Spleen (tissue), 11 donors: ENCODE measurements at regions not wholly inside any gene's neighbourhood (a gene's known extent, or its start where the extent isn't known, plus 50 kb on each side); places are given as distances from the start of the nearest gene placed in this dataset.

ENCODE experiments used
- DNase-seq: peaks from one replicate; pipeline ENCODE4 v3.0.0-alpha.2; 2020
- H3K27ac ChIP-seq, 8 donors: fragments of 200-600 bp; sonication (generic) in 7 of 8; 1 replicate in 4 of 8; 2 replicates in 4 of 8; pipeline versions ENCODE4 v1.5.0 to v1.8.0; 2016 to 2021; ENCODE audit warnings: inconsistent platforms in 4 of 8, mild to moderate bottlenecking in 4 of 8, moderate library complexity in 1 of 8
- H3K27me3 ChIP-seq, 7 donors: fragments of 200-600 bp; sonication (generic) in 6 of 7; replicated peaks in 1 of 7; 1 replicate in 4 of 7; 2 replicates in 3 of 7; pipeline versions ENCODE4 v1.5.0 to v1.8.0; 2016 to 2021; ENCODE audit warnings: inconsistent platforms in 3 of 7, mild to moderate bottlenecking in 1 of 7
- H3K36me3 ChIP-seq, 6 donors: fragments of 200-600 bp; sonication (generic) in 5 of 6; 1 replicate in 4 of 6; 2 replicates in 2 of 6; pipeline versions ENCODE4 v1.5.0 to v1.8.0; 2016 to 2021; ENCODE audit warnings: inconsistent platforms in 2 of 6
- H3K4me1 ChIP-seq, 6 donors: fragments of 200-600 bp; sonication (generic) in 5 of 6; 1 replicate in 3 of 6; 2 replicates in 3 of 6; pipeline versions ENCODE4 v1.5.0 to v1.8.0; 2016 to 2021; ENCODE audit warnings: inconsistent platforms in 3 of 6
- H3K4me3 ChIP-seq, 8 donors: fragments of 200-600 bp; sonication (generic) in 7 of 8; 1 replicate in 4 of 8; 2 replicates in 4 of 8; pipeline versions ENCODE4 v1.5.0 to v1.8.0; 2016 to 2021; ENCODE audit warnings: inconsistent platforms in 4 of 8, mild to moderate bottlenecking in 4 of 8, moderate library complexity in 2 of 8
- H3K9me3 ChIP-seq, 8 donors: fragments of 200-600 bp; sonication (generic) in 7 of 8; 1 replicate in 4 of 8; 2 replicates in 4 of 8; pipeline versions ENCODE4 v1.5.0 to v1.8.0; 2016 to 2021; ENCODE audit warnings: inconsistent platforms in 4 of 8
- CTCF ChIP-seq, 11 experiments: fragments of 200-600 bp in 7 of 11; fragments of 450-650 bp in 4 of 11; sonication (generic) in 4 of 11; IDR thresholded peaks in 8 of 11; conservative IDR thresholded peaks in 3 of 11; 1 replicate in 7 of 11; 2 replicates in 4 of 11; pipeline versions ENCODE4 v1.4.0 to v1.8.0; 2016 to 2021; ENCODE audit warnings: antibody characterized with exemption in 11 of 11, inconsistent platforms in 4 of 11, mild to moderate bottlenecking in 1 of 11
- POLR2A ChIP-seq, 3 donors: fragments of 450-650 bp; IDR thresholded peaks; one replicate each; pipeline ENCODE4 v1.5.1; 2017; ENCODE audit warnings: antibody characterized with exemption in 3 of 3, mild to moderate bottlenecking in 1 of 3
- POLR2AphosphoS5 ChIP-seq, 3 donors: sonication (generic); formaldehyde crosslinking; IDR thresholded peaks; one replicate each; pipeline ENCODE4 v1.5.1; 2017; ENCODE audit warnings: antibody characterized with exemption in 3 of 3
- WGBS, 5 donors: extraction: QIAGEN DNeasy Blood & Tissue Kit in 3 of 5; methylation state at CpG; one replicate each; pipeline versions ENCODE4 v1.1.5 to v1.1.7; 2013 to 2018; 5-methylcytosine and 5-hydroxymethylcytosine counted together
- intact Hi-C: fragments of 100-400 bp; cut with DNase I; formaldehyde crosslinking; loops from one replicate; pipeline ENCODE4 v1.15.0; 2023; ENCODE audit warnings: low total_unique reads
- donor health status: healthy with polysubstance abuse.
- donor health status: DM: no; HTN: no; CAD: no; lungs with moderate emphysema.
- donor health status: DM: no; HTN: no; CAD: no.
- donor health status: Bipolar disorder and iron deficiency.
- donor health status: healthy.
- donor health status: DM: no; HTN: no; CAD: no.
- donor health status: DM: yes; HTN: yes; CAD: no.

GRCh38 chr12:114912811-114913210 lies 228.8 kb upstream of the TBX3 start:
- Histone ChIP-seq H3K36me3 (no peaks in the 10 kb centered on the region), H3K27ac (no peak overlapping the region), H3K4me1 (no peaks in the 10 kb centered on the region), H3K4me3 (no peak overlapping the region), H3K9me3 (peaks cover 0 to 16% (median under 1%) of the 10 kb centered on the region in 8 donors), H3K27me3 (no peaks in the 10 kb centered on the region)
- intact Hi-C loops, result no loop called here
- DNase-seq, result no peak
- 70 to 79% (median 75%) methylated on average over 1 of the region's 1 CpG for WGBS, 5 donors
- no peak for TF ChIP-seq POLR2AphosphoS5 (IDR thresholded peaks at IDR 0.05)
- TF ChIP-seq POLR2A (IDR thresholded peaks at IDR 0.05), result no peak
- no peak for TF ChIP-seq CTCF (IDR thresholded peaks at IDR 0.05 in 8 of 11, conservative IDR thresholded peaks at IDR 0.05 in 3 of 11)

GRCh38 chr12:114911196-114911595 lies 227.2 kb upstream of the TBX3 start:
- TF ChIP-seq POLR2AphosphoS5 (IDR thresholded peaks at IDR 0.05) (no peak), CTCF (IDR thresholded peaks at IDR 0.05 in 8 of 11, conservative IDR thresholded peaks at IDR 0.05 in 3 of 11) (no peak), POLR2A (IDR thresholded peaks at IDR 0.05) (no peak)
- H3K4me3 ChIP-seq, result no peak overlapping the region
- H3K27me3 ChIP-seq, result no peaks in the 10 kb centered on the region
- intact Hi-C loops, result no loop called here
- no peaks in the 10 kb centered on the region for H3K36me3 ChIP-seq
- no peak overlapping the region for H3K27ac ChIP-seq
- peaks cover 0 to 8% (median under 1%) of the 10 kb centered on the region in 8 donors for H3K9me3 ChIP-seq
- no peak for DNase-seq
- no peaks in the 10 kb centered on the region for H3K4me1 ChIP-seq

- TF ChIP-seq CTCF (IDR thresholded peaks at IDR 0.05 in 8 of 11, conservative IDR thresholded peaks at IDR 0.05 in 3 of 11), result no peak
- no peak for TF ChIP-seq POLR2A (IDR thresholded peaks at IDR 0.05)
- no peak for TF ChIP-seq POLR2AphosphoS5 (IDR thresholded peaks at IDR 0.05)
- H3K27ac ChIP-seq, result no peak overlapping the region
- H3K9me3 ChIP-seq, result peaks cover 0 to 18% (median 0%) of the 10 kb centered on the region in 8 donors
- no peaks in the 10 kb centered on the region for H3K4me1 ChIP-seq
- no peak overlapping the region for H3K4me3 ChIP-seq
- H3K27me3 ChIP-seq, result no peaks in the 10 kb centered on the region
- no peak for DNase-seq
- H3K36me3 ChIP-seq, result no peaks in the 10 kb centered on the region
- 82 to 93% (median 89%) methylated on average over 7 of the region's 7 CpGs for WGBS, 5 donors
- intact Hi-C loops, result no loop called here
Measured at GRCh38 chr12:114904254-114905003, 220.5 kb upstream of the TBX3 start.

GRCh38 chr12:114903083-114903691 lies 219.2 kb upstream of the TBX3 start:
- DNase-seq, result no peak
- Histone ChIP-seq H3K27ac (no peak overlapping the region), H3K9me3 (peaks cover 0 to 18% (median 0%) of the 10 kb centered on the region in 8 donors), H3K36me3 (no peaks in the 10 kb centered on the region), H3K27me3 (no peaks in the 10 kb centered on the region), H3K4me3 (no peak overlapping the region), H3K4me1 (no peaks in the 10 kb centered on the region)
- 61 to 73% (median 70%) methylated on average over 12 of the region's 12 CpGs for WGBS, 5 donors
- intact Hi-C loops, result no loop called here
- TF ChIP-seq POLR2AphosphoS5 (IDR thresholded peaks at IDR 0.05) (no peak), CTCF (IDR thresholded peaks at IDR 0.05 in 8 of 11, conservative IDR thresholded peaks at IDR 0.05 in 3 of 11) (no peak), POLR2A (IDR thresholded peaks at IDR 0.05) (no peak)
